DMS114 treated with DMSO at 0.1 percent for 48 hours (cell line): ENCODE measurements at regions not wholly inside any gene's neighbourhood (a gene's known extent, or its start where the extent isn't known, plus 50 kb on each side); places are given as distances from the start of the nearest gene placed in this dataset.

Experiments
- DNase-seq: peaks from one replicate; lab custom pipeline; 2025; ENCODE audit not compliant: unreplicated experiment; lab: John Stamatoyannopoulos, UW

- peak; percentile 21 for DNase-seq
These were observed 131.6 kb downstream of the AQP9 start for GRCh38 chr15:58269455-58270414.

- no peak for DNase-seq
These were observed 133.2 kb downstream of the AQP9 start for GRCh38 chr15:58271410-58271809.

- DNase-seq: no peak
These were observed 134.9 kb downstream of the AQP9 start for GRCh38 chr15:58273104-58273503.

GRCh38 chr15:58274885-58275284 lies 136.7 kb downstream of the AQP9 start:
- no peak for DNase-seq

GRCh38 chr15:58275785-58276184 lies 137.6 kb downstream of the AQP9 start:
- no peak for DNase-seq

- DNase-seq: no peak
These were observed 138.7 kb downstream of the AQP9 start for GRCh38 chr15:58276924-58277323.

GRCh38 chr15:58277333-58277732 lies 139.2 kb downstream of the AQP9 start:
- no peak for DNase-seq

- DNase-seq: no peak
These were observed 140.9 kb downstream of the AQP9 start for GRCh38 chr15:58279106-58279505.

- DNase-seq: no peak
These were observed 141.5 kb downstream of the AQP9 start for GRCh38 chr15:58279654-58280053.

- no peak for DNase-seq
These were observed 144.0 kb downstream of the AQP9 start for GRCh38 chr15:58282060-58282708.

GRCh38 chr15:58283302-58283701 lies 145.1 kb downstream of the AQP9 start:
- no peak for DNase-seq

GRCh38 chr15:58284293-58284692 lies 146.1 kb downstream of the AQP9 start:
- no peak for DNase-seq

- no peak for DNase-seq
These were observed 146.4 kb upstream of the LIPC start for GRCh38 chr15:58285212-58285920.

GRCh38 chr15:58285921-58286278 lies 145.9 kb upstream of the LIPC start:
- DNase-seq: no peak

GRCh38 chr15:58286523-58286922 lies 145.3 kb upstream of the LIPC start:
- DNase-seq: no peak

- DNase-seq: no peak
These were observed 143.9 kb upstream of the LIPC start for GRCh38 chr15:58287891-58288290.

- no peak for DNase-seq
These were observed 143.2 kb upstream of the LIPC start for GRCh38 chr15:58288592-58288991.

GRCh38 chr15:58291848-58292247 lies 139.9 kb upstream of the LIPC start:
- DNase-seq: no peak

GRCh38 chr15:58292751-58293175 lies 139.0 kb upstream of the LIPC start:
- DNase-seq: no peak

GRCh38 chr15:58293622-58294550 lies 137.9 kb upstream of the LIPC start:
- DNase-seq: no peak
